Gastrocnemius medialis (tissue), 4 donors: ENCODE measurements at regions not wholly inside any gene's neighbourhood (a gene's known extent, or its start where the extent isn't known, plus 50 kb on each side); places are given as distances from the start of the nearest gene placed in this dataset.

ENCODE experiments used
- POLR2A ChIP-seq, 2 donors: fragments of 450-650 bp; IDR thresholded peaks; one replicate each; pipeline ENCODE4 v1.6.1; 2017; ENCODE audit warnings: antibody characterized with exemption in 2 of 2, mild to moderate bottlenecking in 2 of 2, moderate library complexity in 2 of 2
- TF ChIP-seq, protein P1 (sequence below), 5 experiments: fragments of 450-650 bp in 3 of 5; fragments of 200-600 bp in 2 of 5; sonication (generic) in 2 of 5; IDR thresholded peaks in 4 of 5; conservative IDR thresholded peaks in 1 of 5; 1 replicate in 4 of 5; 2 replicates in 1 of 5; pipeline ENCODE4 v1.5.1; 2016 to 2019; ENCODE audit warnings: antibody characterized with exemption in 5 of 5, mild to moderate bottlenecking in 3 of 5, moderate library complexity in 3 of 5

DNA sequence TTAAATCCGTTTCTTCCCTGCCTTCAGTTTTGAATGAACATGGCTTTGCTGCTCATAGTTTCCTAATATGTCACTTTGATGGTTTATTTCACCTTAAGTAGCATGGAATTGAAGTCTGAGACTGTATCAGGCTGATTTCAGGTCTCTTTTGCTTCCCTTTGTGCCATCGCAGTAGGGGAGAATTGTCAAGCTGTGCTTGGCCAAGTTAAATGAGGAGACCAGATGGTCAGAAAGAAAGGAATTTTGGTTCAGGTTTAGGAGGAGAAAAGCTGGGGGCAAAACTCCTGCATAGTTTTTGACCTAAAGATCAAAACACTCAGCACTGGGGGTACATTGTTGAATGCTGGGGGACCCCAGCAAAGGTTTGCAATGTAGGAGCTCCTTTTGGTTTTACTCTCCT is 398.4 kb downstream of the NUAK1 start:
- TF ChIP-seq, protein P1, sequence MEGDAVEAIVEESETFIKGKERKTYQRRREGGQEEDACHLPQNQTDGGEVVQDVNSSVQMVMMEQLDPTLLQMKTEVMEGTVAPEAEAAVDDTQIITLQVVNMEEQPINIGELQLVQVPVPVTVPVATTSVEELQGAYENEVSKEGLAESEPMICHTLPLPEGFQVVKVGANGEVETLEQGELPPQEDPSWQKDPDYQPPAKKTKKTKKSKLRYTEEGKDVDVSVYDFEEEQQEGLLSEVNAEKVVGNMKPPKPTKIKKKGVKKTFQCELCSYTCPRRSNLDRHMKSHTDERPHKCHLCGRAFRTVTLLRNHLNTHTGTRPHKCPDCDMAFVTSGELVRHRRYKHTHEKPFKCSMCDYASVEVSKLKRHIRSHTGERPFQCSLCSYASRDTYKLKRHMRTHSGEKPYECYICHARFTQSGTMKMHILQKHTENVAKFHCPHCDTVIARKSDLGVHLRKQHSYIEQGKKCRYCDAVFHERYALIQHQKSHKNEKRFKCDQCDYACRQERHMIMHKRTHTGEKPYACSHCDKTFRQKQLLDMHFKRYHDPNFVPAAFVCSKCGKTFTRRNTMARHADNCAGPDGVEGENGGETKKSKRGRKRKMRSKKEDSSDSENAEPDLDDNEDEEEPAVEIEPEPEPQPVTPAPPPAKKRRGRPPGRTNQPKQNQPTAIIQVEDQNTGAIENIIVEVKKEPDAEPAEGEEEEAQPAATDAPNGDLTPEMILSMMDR (IDR thresholded peaks at IDR 0.05 in 4 of 5, conservative IDR thresholded peaks at IDR 0.05 in 1 of 5) = no peak
- TF ChIP-seq POLR2A (IDR thresholded peaks at IDR 0.05) = no peak
